ENCODE measurements at regions not wholly inside any gene's neighbourhood (a gene's known extent, or its start where the extent isn't known, plus 50 kb on each side); places are given as distances from the start of the nearest gene placed in this dataset.

- no peak overlapping the region for H3K4me3 ChIP-seq (ENCODE audit: insufficient read length, low read depth)
- H3K4me1 ChIP-seq (ENCODE audit: insufficient read depth, insufficient read length) = no peaks in the 10 kb centered on the region
- no peak for TF ChIP-seq ZNF274 (IDR thresholded peaks at IDR 0.05; ENCODE audit: low read depth, low read length)
- no peak for TF ChIP-seq SUZ12 (IDR thresholded peaks at IDR 0.05; ENCODE audit: extremely low read depth, insufficient read depth, insufficient read length)
- TF ChIP-seq YY1 (IDR thresholded peaks at IDR 0.05; ENCODE audit: insufficient read depth, insufficient read length) = no peak
- DNase-seq (ENCODE audit: low read depth, low spot score) = no peak
- H3K9me3 ChIP-seq (ENCODE audit: insufficient read depth, low read length) = no peaks in the 10 kb centered on the region
- no peaks in the 10 kb centered on the region for H3K36me3 ChIP-seq (ENCODE audit: insufficient read depth, insufficient read length, low read length)
- H3K27me3 ChIP-seq (ENCODE audit: insufficient read depth, insufficient read length) = no peaks in the 10 kb centered on the region
- no peak overlapping the region for H3K9ac ChIP-seq (ENCODE audit: insufficient read length, low read depth)
These were observed 1264.6 kb downstream of the PCDH9 start for GRCh38 chr13:65965501-65965900.

GRCh38 chr13:65964672-65965071 lies 1265.5 kb downstream of the PCDH9 start:
- H3K4me3 ChIP-seq (ENCODE audit: insufficient read length, low read depth) = no peak overlapping the region
- no peak for TF ChIP-seq ZNF274 (IDR thresholded peaks at IDR 0.05; ENCODE audit: low read depth, low read length)
- TF ChIP-seq SUZ12 (IDR thresholded peaks at IDR 0.05; ENCODE audit: extremely low read depth, insufficient read depth, insufficient read length) = no peak
- no peak for TF ChIP-seq YY1 (IDR thresholded peaks at IDR 0.05; ENCODE audit: insufficient read depth, insufficient read length)
- no peaks in the 10 kb centered on the region for H3K36me3 ChIP-seq (ENCODE audit: insufficient read depth, insufficient read length, low read length)
- H3K4me1 ChIP-seq (ENCODE audit: insufficient read depth, insufficient read length) = no peaks in the 10 kb centered on the region
- DNase-seq (ENCODE audit: low read depth, low spot score) = no peak
- H3K9ac ChIP-seq (ENCODE audit: insufficient read length, low read depth) = no peak overlapping the region
- no peaks in the 10 kb centered on the region for H3K27me3 ChIP-seq (ENCODE audit: insufficient read depth, insufficient read length)
- no peaks in the 10 kb centered on the region for H3K9me3 ChIP-seq (ENCODE audit: insufficient read depth, low read length)

- Histone ChIP-seq H3K4me1 (ENCODE audit: insufficient read depth, insufficient read length) (no peaks in the 10 kb centered on the region), H3K4me3 (ENCODE audit: insufficient read length, low read depth) (no peak overlapping the region), H3K36me3 (ENCODE audit: insufficient read depth, insufficient read length, low read length) (no peaks in the 10 kb centered on the region), H3K9me3 (ENCODE audit: insufficient read depth, low read length) (no peaks in the 10 kb centered on the region), H3K27me3 (ENCODE audit: insufficient read depth, insufficient read length) (no peaks in the 10 kb centered on the region), H3K9ac (ENCODE audit: insufficient read length, low read depth) (no peak overlapping the region)
- no peak for TF ChIP-seq ZNF274 (IDR thresholded peaks at IDR 0.05; ENCODE audit: low read depth, low read length)
- TF ChIP-seq SUZ12 (IDR thresholded peaks at IDR 0.05; ENCODE audit: extremely low read depth, insufficient read depth, insufficient read length) = no peak
- no peak for TF ChIP-seq YY1 (IDR thresholded peaks at IDR 0.05; ENCODE audit: insufficient read depth, insufficient read length)
- no peak for DNase-seq (ENCODE audit: low read depth, low spot score)
These were observed 1270.8 kb downstream of the PCDH9 start for GRCh38 chr13:65959305-65959704.

GRCh38 chr13:65946387-65946786 lies 1283.7 kb downstream of the PCDH9 start:
- no peaks in the 10 kb centered on the region for H3K27me3 ChIP-seq (ENCODE audit: insufficient read depth, insufficient read length)
- no peaks in the 10 kb centered on the region for H3K4me1 ChIP-seq (ENCODE audit: insufficient read depth, insufficient read length)
- H3K4me3 ChIP-seq (ENCODE audit: insufficient read length, low read depth) = no peak overlapping the region
- DNase-seq (ENCODE audit: low read depth, low spot score) = no peak
- H3K9me3 ChIP-seq (ENCODE audit: insufficient read depth, low read length) = no peaks in the 10 kb centered on the region
- no peak overlapping the region for H3K9ac ChIP-seq (ENCODE audit: insufficient read length, low read depth)
- TF ChIP-seq ZNF274 (IDR thresholded peaks at IDR 0.05; ENCODE audit: low read depth, low read length) (no peak), SUZ12 (IDR thresholded peaks at IDR 0.05; ENCODE audit: extremely low read depth, insufficient read depth, insufficient read length) (no peak), YY1 (IDR thresholded peaks at IDR 0.05; ENCODE audit: insufficient read depth, insufficient read length) (no peak)
- no peaks in the 10 kb centered on the region for H3K36me3 ChIP-seq (ENCODE audit: insufficient read depth, insufficient read length, low read length)

- Histone ChIP-seq H3K36me3 (ENCODE audit: insufficient read depth, insufficient read length, low read length) (no peaks in the 10 kb centered on the region), H3K9ac (ENCODE audit: insufficient read length, low read depth) (no peak overlapping the region)
- DNase-seq (ENCODE audit: low read depth, low spot score) = no peak
These were observed 1286.4 kb downstream of the PCDH9 start for GRCh38 chr13:65943708-65944107.

GRCh38 chr13:65943024-65943423 lies 1287.1 kb downstream of the PCDH9 start:
- Histone ChIP-seq H3K27me3 (ENCODE audit: insufficient read depth, insufficient read length) (no peaks in the 10 kb centered on the region), H3K36me3 (ENCODE audit: insufficient read depth, insufficient read length, low read length) (no peaks in the 10 kb centered on the region), H3K4me1 (ENCODE audit: insufficient read depth, insufficient read length) (no peaks in the 10 kb centered on the region), H3K9me3 (ENCODE audit: insufficient read depth, low read length) (no peaks in the 10 kb centered on the region), H3K9ac (ENCODE audit: insufficient read length, low read depth) (no peak overlapping the region), H3K4me3 (ENCODE audit: insufficient read length, low read depth) (no peak overlapping the region)
- no peak for DNase-seq (ENCODE audit: low read depth, low spot score)
- TF ChIP-seq SUZ12 (IDR thresholded peaks at IDR 0.05; ENCODE audit: extremely low read depth, insufficient read depth, insufficient read length) (no peak), YY1 (IDR thresholded peaks at IDR 0.05; ENCODE audit: insufficient read depth, insufficient read length) (no peak), ZNF274 (IDR thresholded peaks at IDR 0.05; ENCODE audit: low read depth, low read length) (no peak)

More at GRCh38 chr13:65943708-65944107, 1286.4 kb downstream of the PCDH9 start:
- TF ChIP-seq ZNF274 (IDR thresholded peaks at IDR 0.05; ENCODE audit: low read depth, low read length) = no peak
- TF ChIP-seq YY1 (IDR thresholded peaks at IDR 0.05; ENCODE audit: insufficient read depth, insufficient read length) = no peak
- TF ChIP-seq SUZ12 (IDR thresholded peaks at IDR 0.05; ENCODE audit: extremely low read depth, insufficient read depth, insufficient read length) = no peak
- Histone ChIP-seq H3K4me3 (ENCODE audit: insufficient read length, low read depth) (no peak overlapping the region), H3K27me3 (ENCODE audit: insufficient read depth, insufficient read length) (no peaks in the 10 kb centered on the region), H3K9me3 (ENCODE audit: insufficient read depth, low read length) (no peaks in the 10 kb centered on the region), H3K4me1 (ENCODE audit: insufficient read depth, insufficient read length) (no peaks in the 10 kb centered on the region)

GRCh38 chr13:65940720-65941119 lies 1289.4 kb downstream of the PCDH9 start:
- Histone ChIP-seq H3K9me3 (ENCODE audit: insufficient read depth, low read length) (no peaks in the 10 kb centered on the region), H3K36me3 (ENCODE audit: insufficient read depth, insufficient read length, low read length) (no peaks in the 10 kb centered on the region), H3K4me3 (ENCODE audit: insufficient read length, low read depth) (no peak overlapping the region), H3K9ac (ENCODE audit: insufficient read length, low read depth) (no peak overlapping the region), H3K4me1 (ENCODE audit: insufficient read depth, insufficient read length) (no peaks in the 10 kb centered on the region), H3K27me3 (ENCODE audit: insufficient read depth, insufficient read length) (no peaks in the 10 kb centered on the region)
- DNase-seq (ENCODE audit: low read depth, low spot score) = no peak
- TF ChIP-seq SUZ12 (IDR thresholded peaks at IDR 0.05; ENCODE audit: extremely low read depth, insufficient read depth, insufficient read length) (no peak), YY1 (IDR thresholded peaks at IDR 0.05; ENCODE audit: insufficient read depth, insufficient read length) (no peak), ZNF274 (IDR thresholded peaks at IDR 0.05; ENCODE audit: low read depth, low read length) (no peak)
